Right kidney (tissue), 1 donor: ENCODE measurements at regions not wholly inside any gene's neighbourhood (a gene's known extent, or its start where the extent isn't known, plus 50 kb on each side); places are given as distances from the start of the nearest gene placed in this dataset.

Experiments
- DNase-seq: peaks from one replicate; pipeline ENCODE4 v3.0.0-alpha.2; 2016

GRCh38 chr6:21522143-21522747 is 71.3 kb upstream of the SOX4 start:
- DNase-seq, result no peak

GRCh38 chr6:21522797-21523456 is 70.6 kb upstream of the SOX4 start:
- DNase-seq, result no peak

GRCh38 chr6:21523652-21524051 is 69.9 kb upstream of the SOX4 start:
- DNase-seq, result no peak

GRCh38 chr6:21524201-21524600 is 69.3 kb upstream of the SOX4 start:
- no peak for DNase-seq

GRCh38 chr6:21526974-21527373 is 66.6 kb upstream of the SOX4 start:
- DNase-seq, result no peak

- no peak for DNase-seq
Observed at GRCh38 chr6:21527731-21528130, 65.8 kb upstream of the SOX4 start.

- DNase-seq, result no peak
Observed at GRCh38 chr6:21529431-21529830, 64.1 kb upstream of the SOX4 start.

- DNase-seq, result no peak
Observed at GRCh38 chr6:21531393-21531792, 62.2 kb upstream of the SOX4 start.

GRCh38 chr6:21533678-21534077 is 59.9 kb upstream of the SOX4 start:
- no peak for DNase-seq

- DNase-seq, result no peak
Observed at GRCh38 chr6:21536280-21536766, 57.2 kb upstream of the SOX4 start.

GRCh38 chr6:21537637-21538036 is 55.9 kb upstream of the SOX4 start:
- DNase-seq, result no peak

GRCh38 chr6:21538186-21538798 is 55.3 kb upstream of the SOX4 start:
- DNase-seq, result no peak

- DNase-seq, result no peak
Observed at GRCh38 chr6:21539621-21540100, 53.9 kb upstream of the SOX4 start.
